SKM-1 treated with dmso at 0.1 percent for 144 hours (cell line): ENCODE measurements at regions not wholly inside any gene's neighbourhood (a gene's known extent, or its start where the extent isn't known, plus 50 kb on each side); places are given as distances from the start of the nearest gene placed in this dataset.

Experiments
- DNase-seq: peaks from one replicate; lab custom pipeline; 2025; ENCODE audit not compliant: unreplicated experiment; lab: John Stamatoyannopoulos, UW

- no peak for DNase-seq
These were observed 375.1 kb upstream of the ID2 start for GRCh38 chr2:8306530-8307351.

- DNase-seq, result no peak
These were observed 374.2 kb upstream of the ID2 start for GRCh38 chr2:8307606-8308180.

GRCh38 chr2:8309131-8309530, 372.7 kb upstream of the ID2 start:
- DNase-seq, result no peak

GRCh38 chr2:8310557-8311455, 371.1 kb upstream of the ID2 start:
- DNase-seq, result no peak

GRCh38 chr2:8312221-8312620, 369.6 kb upstream of the ID2 start:
- DNase-seq, result no peak

- peak; percentile 63 for DNase-seq
These were observed 368.7 kb upstream of the ID2 start for GRCh38 chr2:8312861-8313830.

GRCh38 chr2:8314063-8314462, 367.8 kb upstream of the ID2 start:
- DNase-seq, result peak; percentile 20

- no peak for DNase-seq
These were observed 366.2 kb upstream of the ID2 start for GRCh38 chr2:8315531-8316165.

GRCh38 chr2:8316356-8316755, 365.5 kb upstream of the ID2 start:
- DNase-seq, result no peak

- DNase-seq, result no peak
These were observed 364.4 kb upstream of the ID2 start for GRCh38 chr2:8317418-8317817.

GRCh38 chr2:8319219-8319618, 362.6 kb upstream of the ID2 start:
- DNase-seq, result no peak

- DNase-seq, result no peak
These were observed 361.4 kb upstream of the ID2 start for GRCh38 chr2:8320311-8321066.

- DNase-seq, result no peak
These were observed 359.2 kb upstream of the ID2 start for GRCh38 chr2:8322634-8323033.

- DNase-seq, result no peak
These were observed 357.5 kb upstream of the ID2 start for GRCh38 chr2:8324164-8324856.

GRCh38 chr2:8324901-8325300, 357.0 kb upstream of the ID2 start:
- no peak for DNase-seq

GRCh38 chr2:8327371-8328100, 354.3 kb upstream of the ID2 start:
- DNase-seq, result no peak

- no peak for DNase-seq
These were observed 353.6 kb upstream of the ID2 start for GRCh38 chr2:8328217-8328616.
